Stimulated activated memory B cell treated with anti-CD40 and anti-IgM and Interleukin-4, amounts not matched to agents 10 μg/mL and 1 μg/mL and 100 μg/mL, for 72 hours (primary cell): ENCODE measurements at regions not wholly inside any gene's neighbourhood (a gene's known extent, or its start where the extent isn't known, plus 50 kb on each side); places are given as distances from the start of the nearest gene placed in this dataset.

ENCODE experiments used
- ATAC-seq: fragments of 150-1000 bp; cut with Tn5 transposase; 2 replicates; pipeline ENCODE4 v1.10.0; 2021
- H3K27ac Mint-ChIP-seq: one replicate; pipeline ENCODE4 v1.8.0; 2022; ENCODE audit warnings: mild to moderate bottlenecking, mixed read lengths
- H3K27me3 Mint-ChIP-seq: one replicate; pipeline ENCODE4 v1.8.0; 2022; ENCODE audit warnings: mixed read lengths
- H3K36me3 Mint-ChIP-seq: one replicate; pipeline ENCODE4 v1.8.0; 2022; ENCODE audit warnings: mixed read lengths
- H3K4me1 Mint-ChIP-seq: one replicate; pipeline ENCODE4 v1.8.0; 2022; ENCODE audit warnings: mixed read lengths
- H3K4me3 Mint-ChIP-seq: one replicate; pipeline ENCODE4 v1.8.0; 2022; ENCODE audit warnings: mild to moderate bottlenecking, moderate library complexity, mixed read lengths
- H3K9me3 Mint-ChIP-seq: one replicate; pipeline ENCODE4 v1.8.0; 2022; ENCODE audit warnings: mixed read lengths

- Mint-ChIP-seq H3K4me1 (no peaks in the 10 kb centered on the region), H3K9me3 (peaks cover 10% of the 10 kb centered on the region), H3K27me3 (no peaks in the 10 kb centered on the region), H3K27ac (no peak overlapping the region), H3K36me3 (no peaks in the 10 kb centered on the region), H3K4me3 (no peak overlapping the region)
- ATAC-seq = no peak
Observed at GRCh38 chr16:61320791-61321190, 715.4 kb downstream of the CDH8 start.

- no peak for ATAC-seq
- Mint-ChIP-seq H3K27ac (no peak overlapping the region), H3K4me3 (no peak overlapping the region), H3K36me3 (no peaks in the 10 kb centered on the region), H3K4me1 (no peaks in the 10 kb centered on the region), H3K9me3 (peaks cover 17% of the 10 kb centered on the region), H3K27me3 (no peaks in the 10 kb centered on the region)
Observed at GRCh38 chr16:61313931-61314330, 722.3 kb downstream of the CDH8 start.

GRCh38 chr16:61309386-61309785 lies 726.9 kb downstream of the CDH8 start:
- H3K36me3 Mint-ChIP-seq = no peaks in the 10 kb centered on the region
- no peak overlapping the region for H3K27ac Mint-ChIP-seq
- H3K4me3 Mint-ChIP-seq = no peak overlapping the region
- H3K9me3 Mint-ChIP-seq = peaks cover 6% of the 10 kb centered on the region
- ATAC-seq = no peak
- no peaks in the 10 kb centered on the region for H3K27me3 Mint-ChIP-seq
- no peaks in the 10 kb centered on the region for H3K4me1 Mint-ChIP-seq

GRCh38 chr16:61306204-61306603 lies 730.0 kb downstream of the CDH8 start:
- H3K4me3 Mint-ChIP-seq = no peak overlapping the region
- ATAC-seq = no peak
- no peak overlapping the region for H3K27ac Mint-ChIP-seq
- H3K27me3 Mint-ChIP-seq = no peaks in the 10 kb centered on the region
- H3K36me3 Mint-ChIP-seq = no peaks in the 10 kb centered on the region
- no peaks in the 10 kb centered on the region for H3K4me1 Mint-ChIP-seq
- H3K9me3 Mint-ChIP-seq = peaks cover 5% of the 10 kb centered on the region

DNA sequence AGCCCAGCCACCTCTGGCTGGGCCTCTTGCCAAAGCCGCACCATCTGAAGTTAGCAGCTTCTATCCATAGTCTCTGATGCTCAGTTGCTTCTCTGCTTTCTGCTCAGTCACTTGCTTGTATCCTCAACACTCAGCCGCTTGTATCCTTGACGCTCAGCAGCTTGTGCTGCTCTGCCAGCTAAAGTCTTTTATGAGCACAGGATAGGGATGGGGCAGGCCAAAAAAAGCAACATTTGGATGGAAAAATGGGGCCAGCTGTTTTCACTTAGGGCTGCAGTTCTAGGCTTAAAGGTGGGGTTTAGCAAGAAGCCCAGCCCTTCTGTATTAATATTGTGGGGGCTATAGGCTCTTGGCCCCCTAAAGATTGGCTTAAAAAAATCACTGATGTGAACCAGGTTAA lies 739.4 kb downstream of the CDH8 start:
- Mint-ChIP-seq H3K9me3 (peaks cover 5% of the 10 kb centered on the region), H3K4me3 (no peak overlapping the region), H3K27me3 (no peaks in the 10 kb centered on the region), H3K36me3 (no peaks in the 10 kb centered on the region), H3K4me1 (no peaks in the 10 kb centered on the region), H3K27ac (no peak overlapping the region)
- no peak for ATAC-seq

- H3K4me3 Mint-ChIP-seq = no peak overlapping the region
- no peak overlapping the region for H3K27ac Mint-ChIP-seq
- no peaks in the 10 kb centered on the region for H3K27me3 Mint-ChIP-seq
- ATAC-seq = no peak
- H3K9me3 Mint-ChIP-seq = peaks cover 3% of the 10 kb centered on the region
- H3K4me1 Mint-ChIP-seq = no peaks in the 10 kb centered on the region
- H3K36me3 Mint-ChIP-seq = no peaks in the 10 kb centered on the region
Observed at GRCh38 chr16:61296305-61296704, 739.9 kb downstream of the CDH8 start.

DNA sequence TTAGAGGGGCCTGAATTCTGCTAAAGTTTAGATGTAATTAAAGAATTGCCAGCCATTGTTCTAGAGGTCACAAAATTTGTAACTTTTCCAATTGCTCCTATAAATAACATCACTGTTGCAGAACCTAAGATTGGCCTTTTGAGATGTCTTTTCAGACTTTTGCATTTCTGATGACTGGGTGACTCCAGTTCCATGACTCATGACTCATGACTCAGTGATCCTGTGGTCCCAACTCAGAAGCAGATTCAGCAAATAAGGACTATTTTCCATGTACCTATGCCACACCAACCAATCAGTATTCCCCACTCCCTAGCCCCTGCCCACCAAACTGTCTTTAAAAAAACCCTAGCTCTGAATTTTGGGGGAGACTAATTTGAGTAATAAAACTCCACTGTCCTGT lies 740.9 kb downstream of the CDH8 start:
- Mint-ChIP-seq H3K4me1 (no peaks in the 10 kb centered on the region), H3K36me3 (no peaks in the 10 kb centered on the region), H3K9me3 (no peaks in the 10 kb centered on the region), H3K27me3 (no peaks in the 10 kb centered on the region), H3K4me3 (no peak overlapping the region), H3K27ac (no peak overlapping the region)
- ATAC-seq = no peak

GRCh38 chr16:61289141-61289540 lies 747.1 kb downstream of the CDH8 start:
- Mint-ChIP-seq H3K4me1 (no peaks in the 10 kb centered on the region), H3K27me3 (no peaks in the 10 kb centered on the region), H3K36me3 (no peaks in the 10 kb centered on the region), H3K27ac (no peak overlapping the region), H3K4me3 (no peak overlapping the region), H3K9me3 (peaks cover 3% of the 10 kb centered on the region)
- ATAC-seq = no peak

DNA sequence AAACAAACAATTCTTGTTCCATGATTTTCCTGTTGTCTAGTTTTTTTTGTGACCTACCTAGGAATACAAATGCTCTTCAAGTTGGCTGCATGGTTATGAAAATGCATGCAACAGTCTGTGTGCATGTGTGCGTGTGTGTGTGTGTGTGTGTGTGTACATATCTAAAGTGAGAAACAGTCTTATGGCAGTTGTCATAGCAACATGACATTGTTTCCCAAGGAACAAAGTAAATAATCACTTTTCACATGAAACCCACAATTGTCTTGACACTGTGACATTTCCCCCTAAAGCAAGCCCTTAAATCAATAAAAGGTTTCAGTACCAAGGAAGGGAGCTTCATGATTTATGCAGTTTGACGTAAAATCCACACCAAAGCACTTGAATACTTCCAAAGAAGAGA lies 758.4 kb downstream of the CDH8 start:
- Mint-ChIP-seq H3K27me3 (no peaks in the 10 kb centered on the region), H3K9me3 (peaks cover 15% of the 10 kb centered on the region), H3K4me1 (no peaks in the 10 kb centered on the region), H3K4me3 (no peak overlapping the region), H3K27ac (no peak overlapping the region), H3K36me3 (no peaks in the 10 kb centered on the region)
- ATAC-seq = no peak

DNA sequence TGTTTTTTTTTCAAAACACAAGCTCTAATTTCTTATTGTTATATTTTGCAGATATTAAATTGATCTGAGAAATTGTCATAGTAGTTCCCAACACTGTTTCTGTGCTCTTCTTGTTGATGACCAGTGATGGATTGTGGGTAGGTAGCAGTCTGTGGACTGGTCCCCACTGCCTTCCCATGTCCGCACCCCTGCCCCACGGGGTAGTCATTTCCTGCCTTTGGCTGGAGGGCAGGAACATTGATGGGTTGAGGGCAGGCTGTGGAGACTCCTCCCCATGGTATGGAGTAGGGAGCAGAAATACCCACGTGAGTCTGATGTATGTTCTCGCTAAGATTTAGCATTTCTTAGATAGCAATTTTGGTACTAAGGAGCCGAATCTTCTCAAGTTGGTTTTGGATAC lies 762.0 kb downstream of the CDH8 start:
- Mint-ChIP-seq H3K4me3 (no peak overlapping the region), H3K4me1 (no peaks in the 10 kb centered on the region), H3K27ac (no peak overlapping the region), H3K36me3 (no peaks in the 10 kb centered on the region), H3K9me3 (peaks cover 14% of the 10 kb centered on the region), H3K27me3 (no peaks in the 10 kb centered on the region)
- no peak for ATAC-seq

DNA sequence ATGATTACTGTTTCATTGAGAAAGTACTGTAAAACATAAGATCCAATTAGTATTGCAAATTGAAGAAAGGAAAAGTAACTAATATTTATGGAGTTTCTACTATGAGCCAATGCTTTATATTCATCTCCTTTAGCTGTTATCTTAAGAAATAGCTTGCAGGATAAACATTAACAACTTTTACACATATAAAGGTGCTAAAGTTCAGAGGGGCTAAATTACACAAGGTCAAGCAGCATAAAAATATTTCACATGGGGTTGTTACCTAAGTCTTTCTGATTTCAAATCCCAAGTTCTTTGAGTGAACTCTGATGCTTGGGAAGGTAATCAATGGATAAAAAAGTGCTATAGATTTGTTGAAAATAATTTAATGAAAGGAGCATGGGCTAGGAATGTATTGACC lies 765.5 kb downstream of the CDH8 start:
- H3K27ac Mint-ChIP-seq = no peak overlapping the region
- H3K36me3 Mint-ChIP-seq = no peaks in the 10 kb centered on the region
- H3K9me3 Mint-ChIP-seq = peaks cover 8% of the 10 kb centered on the region
- ATAC-seq = no peak
- H3K4me3 Mint-ChIP-seq = no peak overlapping the region
- H3K27me3 Mint-ChIP-seq = no peaks in the 10 kb centered on the region
- H3K4me1 Mint-ChIP-seq = no peaks in the 10 kb centered on the region

GRCh38 chr16:61263400-61263799 lies 772.8 kb downstream of the CDH8 start:
- no peak overlapping the region for H3K27ac Mint-ChIP-seq
- no peaks in the 10 kb centered on the region for H3K36me3 Mint-ChIP-seq
- peaks cover 3% of the 10 kb centered on the region for H3K9me3 Mint-ChIP-seq
- H3K4me3 Mint-ChIP-seq = no peak overlapping the region
- no peaks in the 10 kb centered on the region for H3K4me1 Mint-ChIP-seq
- no peaks in the 10 kb centered on the region for H3K27me3 Mint-ChIP-seq
- no peak for ATAC-seq

DNA sequence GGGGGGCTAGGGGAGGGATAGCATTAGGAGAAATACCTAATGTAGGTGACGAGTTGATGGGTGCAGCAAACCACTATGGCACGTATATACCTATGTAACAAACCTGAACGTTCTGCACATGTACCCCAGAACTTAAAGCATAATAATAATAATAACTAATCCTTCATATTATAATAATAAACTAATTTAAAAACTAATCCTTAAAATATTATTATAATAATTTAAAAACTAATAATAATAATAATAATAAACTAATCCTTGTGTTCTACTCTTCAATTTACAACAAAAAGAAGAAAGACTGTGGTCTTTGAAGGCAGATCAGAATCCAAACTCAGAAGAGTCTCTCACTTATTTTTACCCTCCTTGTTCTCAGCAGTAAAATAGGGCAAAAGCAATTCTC lies 774.9 kb downstream of the CDH8 start:
- Mint-ChIP-seq H3K27ac (no peak overlapping the region), H3K4me3 (no peak overlapping the region), H3K9me3 (peaks cover 3% of the 10 kb centered on the region), H3K27me3 (no peaks in the 10 kb centered on the region), H3K4me1 (no peaks in the 10 kb centered on the region), H3K36me3 (no peaks in the 10 kb centered on the region)
- ATAC-seq = no peak

GRCh38 chr16:61246592-61246991 lies 789.6 kb downstream of the CDH8 start:
- Mint-ChIP-seq H3K36me3 (no peaks in the 10 kb centered on the region), H3K9me3 (no peaks in the 10 kb centered on the region), H3K27ac (no peak overlapping the region), H3K4me3 (no peak overlapping the region), H3K4me1 (no peaks in the 10 kb centered on the region), H3K27me3 (no peaks in the 10 kb centered on the region)
- ATAC-seq = no peak

DNA sequence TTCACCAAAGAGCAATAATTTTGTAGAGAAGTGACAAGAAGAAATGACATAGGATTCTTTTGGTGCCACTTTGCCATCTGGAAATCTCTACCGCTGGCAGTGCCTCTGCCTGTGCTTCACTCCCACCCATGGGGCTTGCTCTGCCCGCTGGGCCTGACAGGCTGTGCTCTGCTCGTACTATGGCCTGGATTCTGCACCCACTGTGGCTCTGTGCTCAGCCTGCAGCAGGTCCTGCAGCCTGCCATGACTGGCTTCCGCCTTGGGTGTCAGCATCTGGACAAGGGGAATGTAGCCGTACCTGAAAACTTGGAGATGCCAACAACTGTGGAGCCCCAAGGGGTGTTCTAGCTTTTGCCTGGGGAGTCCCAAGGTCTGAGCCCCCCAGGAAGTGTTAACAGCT lies 792.3 kb downstream of the CDH8 start:
- no peak for ATAC-seq
- no peaks in the 10 kb centered on the region for H3K4me1 Mint-ChIP-seq

DNA sequence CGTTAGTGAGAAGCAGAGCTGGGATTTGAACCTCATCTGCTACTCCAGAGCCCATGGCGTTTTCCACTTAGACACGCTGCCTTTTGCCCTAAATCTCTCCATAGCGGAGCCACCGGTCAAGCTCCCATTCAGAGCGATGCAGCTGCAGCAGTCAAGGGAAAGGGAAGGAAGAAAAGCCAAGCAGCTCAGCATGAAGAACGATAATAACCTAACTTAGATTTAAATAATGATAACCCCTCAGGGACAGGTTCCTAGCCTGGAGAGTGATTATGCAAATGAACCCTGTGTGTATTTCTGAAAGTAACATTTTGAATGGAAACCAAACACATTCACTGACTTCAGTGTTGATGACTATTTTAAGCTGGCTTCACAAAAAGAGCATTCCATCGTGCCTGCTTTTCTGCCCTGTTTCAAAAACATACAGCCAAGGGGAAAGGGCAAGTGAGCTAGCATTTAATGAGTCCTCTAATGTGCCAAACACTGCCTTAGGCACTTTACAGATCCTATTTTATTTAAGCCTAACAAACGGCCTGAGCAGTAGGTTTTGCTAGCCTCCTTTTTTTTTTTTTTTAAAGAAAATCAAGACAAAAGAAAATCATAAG lies 798.3 kb downstream of the CDH8 start:
- Mint-ChIP-seq H3K36me3 (no peaks in the 10 kb centered on the region), H3K4me3 (no peak overlapping the region), H3K27ac (no peak overlapping the region), H3K27me3 (no peaks in the 10 kb centered on the region), H3K4me1 (no peaks in the 10 kb centered on the region), H3K9me3 (peaks cover 3% of the 10 kb centered on the region)
- ATAC-seq = no peak

More for the DNA sequence above, 792.3 kb downstream of the CDH8 start:
- no peak overlapping the region for H3K27ac Mint-ChIP-seq
- H3K36me3 Mint-ChIP-seq = no peaks in the 10 kb centered on the region
- no peaks in the 10 kb centered on the region for H3K9me3 Mint-ChIP-seq
- H3K4me3 Mint-ChIP-seq = no peak overlapping the region
- H3K27me3 Mint-ChIP-seq = no peaks in the 10 kb centered on the region

- Mint-ChIP-seq H3K9me3 (peaks cover 3% of the 10 kb centered on the region), H3K36me3 (no peaks in the 10 kb centered on the region), H3K27ac (no peak overlapping the region), H3K27me3 (no peaks in the 10 kb centered on the region), H3K4me1 (no peaks in the 10 kb centered on the region), H3K4me3 (no peak overlapping the region)
- no peak for ATAC-seq
Observed at GRCh38 chr16:61233713-61234112, 802.5 kb downstream of the CDH8 start.
